Endothelial cell of umbilical vein (primary cell): ENCODE measurements at regions not wholly inside any gene's neighbourhood (a gene's known extent, or its start where the extent isn't known, plus 50 kb on each side); places are given as distances from the start of the nearest gene placed in this dataset.

ENCODE experiments used
- CTCF ChIP-seq, 2 donors: IDR thresholded peaks; 1 replicate in 1 of 2; 2 replicates in 1 of 2; pipeline ENCODE4 v1.5.1; 2011; ENCODE audit warnings: low read length in 2 of 2, mild to moderate bottlenecking in 2 of 2, moderate library complexity in 2 of 2, control low read depth in 1 of 2, inconsistent platforms in 1 of 2, low read depth in 1 of 2; ENCODE audit not compliant: insufficient read depth in 1 of 2; ENCODE audit errors: extremely low read depth in 1 of 2
- EZH2 ChIP-seq: IDR thresholded peaks from 2 replicates; pipeline ENCODE4 v1.6.1; 2012; ENCODE audit warnings: borderline replicate concordance, low read depth, mild to moderate bottlenecking, moderate library complexity, low read length, inconsistent platforms; ENCODE audit not compliant: severe bottlenecking
- FOS ChIP-seq: IDR thresholded peaks from 2 replicates; pipeline ENCODE4 v1.6.1; 2011; ENCODE audit warnings: mild to moderate bottlenecking, low read length, moderate library complexity, borderline replicate concordance; ENCODE audit not compliant: insufficient read depth
- GATA2 ChIP-seq: IDR thresholded peaks from 2 replicates; pipeline ENCODE4 v1.7.0; 2011; ENCODE audit warnings: low read depth, mild to moderate bottlenecking, moderate library complexity, mixed read lengths, low read length; ENCODE audit not compliant: insufficient read length, insufficient read depth
- JUN ChIP-seq: IDR thresholded peaks from 2 replicates; pipeline ENCODE4 v1.6.1; 2011; ENCODE audit warnings: borderline replicate concordance, low read depth; ENCODE audit not compliant: insufficient read length, insufficient read depth
- MAX ChIP-seq: IDR thresholded peaks from 2 replicates; pipeline ENCODE4 v1.6.1; 2011; ENCODE audit not compliant: insufficient read depth, insufficient read length
- MYC ChIP-seq: IDR thresholded peaks from one replicate; pipeline ENCODE4 v1.6.1; 2011; ENCODE audit warnings: mild to moderate bottlenecking, low read depth, low read length
- POLR2A ChIP-seq: IDR thresholded peaks from 2 replicates; pipeline ENCODE4 v1.6.1; 2012; ENCODE audit warnings: low read depth, mild to moderate bottlenecking, control low read depth, low read length
- POLR2AphosphoS5 ChIP-seq: IDR thresholded peaks from 2 replicates; pipeline ENCODE4 v1.6.1; 2012; ENCODE audit warnings: low read depth, mild to moderate bottlenecking, control low read depth, low read length, moderate library complexity; ENCODE audit not compliant: insufficient read depth

- TF ChIP-seq EZH2 (no peak), CTCF (IDR thresholded peaks at IDR 0.05; ENCODE audit: extremely low read depth in 1 of 2, insufficient read depth in 1 of 2, low read depth in 1 of 2, low read length in 2 of 2) (no peak), GATA2 (peak; percentile 85), JUN (peak; percentile 49), POLR2A (no peak), MAX (no peak), POLR2AphosphoS5 (peak; percentile 18), MYC (no peak), FOS (peak; percentile 25)
These were observed 1019.5 kb upstream of the CITED2 start for GRCh38 chr6:140393665-140394540.
